Effector memory CD4-positive, alpha-beta T cell (primary cell): ENCODE measurements at regions not wholly inside any gene's neighbourhood (a gene's known extent, or its start where the extent isn't known, plus 50 kb on each side); places are given as distances from the start of the nearest gene placed in this dataset.

Experiments used
- DNase-seq, 3 donors: peaks; one replicate each; pipeline ENCODE4 v3.0.0-alpha.2; 2020
- H3K27ac ChIP-seq: 2 replicates; pipeline ENCODE4 v1.7.0; 2013; ENCODE audit warnings: mild to moderate bottlenecking, low read length, moderate library complexity; ENCODE audit not compliant: insufficient read depth, poor library complexity, severe bottlenecking
- H3K27me3 ChIP-seq: replicated peaks from 2 replicates; pipeline ENCODE4 v1.7.0; 2013; ENCODE audit warnings: mild to moderate bottlenecking, low read length; ENCODE audit not compliant: insufficient read depth, control insufficient read depth, poor library complexity, severe bottlenecking
- H3K36me3 ChIP-seq: 2 replicates; pipeline ENCODE4 v1.7.0; 2013; ENCODE audit warnings: mild to moderate bottlenecking, low read length, moderate library complexity; ENCODE audit not compliant: control insufficient read depth, insufficient read depth
- H3K4me1 ChIP-seq: 2 replicates; pipeline ENCODE4 v1.7.0; 2013; ENCODE audit warnings: low read length, mild to moderate bottlenecking; ENCODE audit not compliant: control insufficient read depth, insufficient read depth, poor library complexity, severe bottlenecking
- H3K4me3 ChIP-seq: 2 replicates; pipeline ENCODE4 v1.7.0; 2013; ENCODE audit warnings: low read length, low read depth, mild to moderate bottlenecking; ENCODE audit not compliant: insufficient read depth, poor library complexity, severe bottlenecking
- H3K9me3 ChIP-seq: 2 replicates; pipeline ENCODE4 v1.7.0; 2013; ENCODE audit warnings: mild to moderate bottlenecking, low read length, moderate library complexity; ENCODE audit not compliant: control insufficient read depth

- Histone ChIP-seq H3K36me3 (no peaks in the 10 kb centered on the region), H3K4me1 (no peaks in the 10 kb centered on the region)
Measured at GRCh38 chr5:51033215-51033614, 350.0 kb upstream of the ISL1 start.

GRCh38 chr5:51034222-51034901 is 348.9 kb upstream of the ISL1 start:
- Histone ChIP-seq H3K4me1 (no peaks in the 10 kb centered on the region), H3K27ac (no peak overlapping the region), H3K27me3 (no peaks in the 10 kb centered on the region), H3K9me3 (no peaks in the 10 kb centered on the region), H3K36me3 (no peaks in the 10 kb centered on the region), H3K4me3 (no peak overlapping the region)
- no peak for DNase-seq

More at GRCh38 chr5:51033215-51033614, 350.0 kb upstream of the ISL1 start:
- no peaks in the 10 kb centered on the region for H3K27me3 ChIP-seq
- H3K4me3 ChIP-seq = no peak overlapping the region
- H3K9me3 ChIP-seq = no peaks in the 10 kb centered on the region
- H3K27ac ChIP-seq = no peak overlapping the region
- DNase-seq = no peak

- no peak overlapping the region for H3K4me3 ChIP-seq
- H3K4me1 ChIP-seq = no peaks in the 10 kb centered on the region
- H3K27me3 ChIP-seq = no peaks in the 10 kb centered on the region
- no peak overlapping the region for H3K27ac ChIP-seq
- no peaks in the 10 kb centered on the region for H3K9me3 ChIP-seq
- no peak for DNase-seq
- H3K36me3 ChIP-seq = no peaks in the 10 kb centered on the region
Measured at GRCh38 chr5:51039424-51040329, 343.6 kb upstream of the ISL1 start.

- Histone ChIP-seq H3K9me3 (no peaks in the 10 kb centered on the region), H3K27me3 (no peaks in the 10 kb centered on the region), H3K36me3 (no peaks in the 10 kb centered on the region), H3K27ac (no peak overlapping the region), H3K4me3 (no peak overlapping the region), H3K4me1 (no peaks in the 10 kb centered on the region)
- DNase-seq = no peak
Measured at GRCh38 chr5:51043745-51044144, 339.5 kb upstream of the ISL1 start.

GRCh38 chr5:51047369-51047768 is 335.9 kb upstream of the ISL1 start:
- no peaks in the 10 kb centered on the region for H3K27me3 ChIP-seq
- DNase-seq = no peak
- no peaks in the 10 kb centered on the region for H3K9me3 ChIP-seq
- H3K4me3 ChIP-seq = no peak overlapping the region
- H3K36me3 ChIP-seq = no peaks in the 10 kb centered on the region
- H3K4me1 ChIP-seq = no peaks in the 10 kb centered on the region
- H3K27ac ChIP-seq = no peak overlapping the region

GRCh38 chr5:51053361-51053760 is 329.9 kb upstream of the ISL1 start:
- no peaks in the 10 kb centered on the region for H3K4me1 ChIP-seq
- no peak overlapping the region for H3K4me3 ChIP-seq
- H3K36me3 ChIP-seq = no peaks in the 10 kb centered on the region
- H3K9me3 ChIP-seq = no peaks in the 10 kb centered on the region
- H3K27me3 ChIP-seq = no peaks in the 10 kb centered on the region
- no peak for DNase-seq
- no peak overlapping the region for H3K27ac ChIP-seq

GRCh38 chr5:51060953-51061352 is 322.3 kb upstream of the ISL1 start:
- no peaks in the 10 kb centered on the region for H3K36me3 ChIP-seq
- H3K27me3 ChIP-seq = no peaks in the 10 kb centered on the region
- DNase-seq = no peak
- H3K4me3 ChIP-seq = no peak overlapping the region
- H3K9me3 ChIP-seq = no peaks in the 10 kb centered on the region
- H3K4me1 ChIP-seq = no peaks in the 10 kb centered on the region
- H3K27ac ChIP-seq = no peak overlapping the region

GRCh38 chr5:51072937-51073336 is 310.3 kb upstream of the ISL1 start:
- Histone ChIP-seq H3K27me3 (no peaks in the 10 kb centered on the region), H3K4me3 (no peak overlapping the region), H3K4me1 (no peaks in the 10 kb centered on the region), H3K27ac (no peak overlapping the region), H3K9me3 (peaks cover 5% of the 10 kb centered on the region), H3K36me3 (no peaks in the 10 kb centered on the region)
- DNase-seq = no peak

- no peak overlapping the region for H3K4me3 ChIP-seq
- H3K9me3 ChIP-seq = no peaks in the 10 kb centered on the region
- no peaks in the 10 kb centered on the region for H3K36me3 ChIP-seq
- H3K27ac ChIP-seq = no peak overlapping the region
- no peaks in the 10 kb centered on the region for H3K27me3 ChIP-seq
- DNase-seq = no peak
- H3K4me1 ChIP-seq = no peaks in the 10 kb centered on the region
Measured at GRCh38 chr5:51082741-51083140, 300.5 kb upstream of the ISL1 start.

- Histone ChIP-seq H3K4me3 (no peak overlapping the region), H3K4me1 (no peaks in the 10 kb centered on the region), H3K27ac (no peak overlapping the region), H3K36me3 (no peaks in the 10 kb centered on the region), H3K27me3 (no peaks in the 10 kb centered on the region), H3K9me3 (no peaks in the 10 kb centered on the region)
- DNase-seq = no peak
Measured at GRCh38 chr5:51091816-51092215, 291.4 kb upstream of the ISL1 start.
